GM23338 (cell line): ENCODE measurements at regions not wholly inside any gene's neighbourhood (a gene's known extent, or its start where the extent isn't known, plus 50 kb on each side); places are given as distances from the start of the nearest gene placed in this dataset.

ENCODE experiments used
- ATAC-seq: fragments of 200-7000 bp; cut with Tn5 transposase; 3 replicates; pipeline ENCODE4 v1.9.1; 2020
- DNase-seq: peaks from one replicate; pipeline ENCODE4 v3.0.0-alpha.2; 2015; ENCODE audit warnings: low spot score
- H2AFZ ChIP-seq: fragments of 200-600 bp; sonication (generic); 2 replicates; pipeline ENCODE4 v1.8.0; 2016; ENCODE audit warnings: antibody characterized with exemption, mild to moderate bottlenecking, moderate library complexity
- H3F3A ChIP-seq: fragments of 200-600 bp; sonication (generic); replicated peaks from 2 replicates; pipeline ENCODE4 v1.8.0; 2017; ENCODE audit warnings: antibody characterized with exemption, mixed run types, low read depth
- H3K27ac ChIP-seq: fragments of 200-600 bp; sonication (generic); 2 replicates; pipeline ENCODE4 v1.6.1; 2016; ENCODE audit warnings: low read depth
- H3K27me3 ChIP-seq: fragments of 200-600 bp; sonication (generic); 2 replicates; pipeline ENCODE4 v1.8.0; 2016; ENCODE audit warnings: mild to moderate bottlenecking, mixed run types, moderate library complexity; ENCODE audit not compliant: insufficient read depth
- H3K36me3 ChIP-seq: fragments of 200-600 bp; sonication (generic); 2 replicates; pipeline ENCODE4 v1.8.0; 2016; ENCODE audit warnings: mild to moderate bottlenecking; ENCODE audit not compliant: insufficient read depth
- H3K4me1 ChIP-seq: fragments of 200-600 bp; sonication (generic); 2 replicates; pipeline ENCODE4 v1.8.0; 2016; ENCODE audit warnings: mild to moderate bottlenecking, moderate library complexity; ENCODE audit not compliant: insufficient read depth
- H3K4me2 ChIP-seq: fragments of 200-600 bp; sonication (generic); 2 replicates; pipeline ENCODE4 v1.7.1; 2017; ENCODE audit warnings: mixed run types
- H3K4me3 ChIP-seq: fragments of 200-600 bp; sonication (generic); 2 replicates; pipeline ENCODE4 v1.6.1; 2016; ENCODE audit warnings: mixed run types
- H3K79me2 ChIP-seq: fragments of 200-600 bp; sonication (generic); replicated peaks from 2 replicates; pipeline ENCODE4 v1.8.0; 2017; ENCODE audit warnings: mild to moderate bottlenecking; ENCODE audit not compliant: insufficient read depth
- H3K9me2 ChIP-seq: fragments of 200-600 bp; sonication (generic); 2 replicates; pipeline ENCODE4 v1.8.0; 2017; ENCODE audit not compliant: insufficient read depth
- H4K20me1 ChIP-seq: fragments of 200-600 bp; sonication (generic); replicated peaks from 2 replicates; pipeline ENCODE4 v1.8.0; 2017; ENCODE audit warnings: mild to moderate bottlenecking; ENCODE audit not compliant: insufficient read depth
- H3K27ac Mint-ChIP-seq: 2 replicates; pipeline ENCODE4 v1.8.0; 2020; ENCODE audit warnings: inconsistent platforms, mild to moderate bottlenecking, moderate library complexity, mixed read lengths
- H3K27me3 Mint-ChIP-seq: 3 replicates; pipeline ENCODE4 v1.8.0; 2022; ENCODE audit warnings: low read depth, mild to moderate bottlenecking, moderate library complexity, mixed read lengths, inconsistent platforms; ENCODE audit not compliant: insufficient read depth, poor library complexity
- H3K36me3 Mint-ChIP-seq: 3 replicates; pipeline ENCODE4 v1.8.0; 2021; ENCODE audit warnings: low read depth, mild to moderate bottlenecking, inconsistent platforms, moderate library complexity, mixed read lengths
- H3K4me1 Mint-ChIP-seq: 3 replicates; pipeline ENCODE4 v1.8.0; 2020; ENCODE audit warnings: mild to moderate bottlenecking, inconsistent platforms, mixed read lengths
- H3K4me3 Mint-ChIP-seq: 3 replicates; pipeline ENCODE4 v1.8.0; 2021; ENCODE audit warnings: moderate library complexity, mild to moderate bottlenecking, inconsistent platforms, mixed read lengths
- H3K9me3 Mint-ChIP-seq: 3 replicates; pipeline ENCODE4 v1.8.0; 2020; ENCODE audit warnings: moderate library complexity, mild to moderate bottlenecking, inconsistent platforms, mixed read lengths
- CREB1 ChIP-seq: fragments of 250-450 bp; sonication (Bioruptor Pico); IDR thresholded peaks from 2 replicates; pipeline ENCODE4 v1.5.0; 2020; ENCODE audit warnings: low read depth, mild to moderate bottlenecking, moderate library complexity
- ETS1 ChIP-seq: IDR thresholded peaks from 2 replicates; pipeline ENCODE4 v1.6.1; 2016; ENCODE audit warnings: antibody characterized with exemption
- EZH2phosphoT487 ChIP-seq: fragments of 200-600 bp; sonication (generic); IDR thresholded peaks from one replicate; pipeline ENCODE4 v1.8.1; 2018; ENCODE audit warnings: antibody characterized with exemption; ENCODE audit not compliant: unreplicated experiment
- JUNB ChIP-seq: IDR thresholded peaks from one replicate; pipeline ENCODE4 v1.6.1; 2016; ENCODE audit warnings: antibody characterized with exemption; ENCODE audit not compliant: unreplicated experiment
- NANOG ChIP-seq: IDR thresholded peaks from 2 replicates; pipeline ENCODE4 v1.6.1; 2016; ENCODE audit warnings: antibody characterized with exemption, borderline replicate concordance
- POLR2AphosphoS5 ChIP-seq: IDR thresholded peaks from 2 replicates; pipeline ENCODE4 v1.6.1; 2016; ENCODE audit warnings: antibody characterized with exemption, low read depth
- REST ChIP-seq: IDR thresholded peaks from one replicate; pipeline ENCODE4 v1.6.1; 2018; ENCODE audit warnings: antibody characterized with exemption; ENCODE audit not compliant: unreplicated experiment
- STAT1 ChIP-seq: IDR thresholded peaks from one replicate; pipeline ENCODE4 v1.6.1; 2016; ENCODE audit warnings: antibody characterized with exemption; ENCODE audit not compliant: unreplicated experiment
- ZNF114 ChIP-seq: fragments of 250-450 bp; sonication (Bioruptor Pico); IDR thresholded peaks from 2 replicates; pipeline ENCODE4 v1.5.0; 2020; ENCODE audit warnings: mild to moderate bottlenecking, moderate library complexity
- ZNF462 ChIP-seq: fragments of 250-450 bp; sonication (Bioruptor Pico); IDR thresholded peaks from 2 replicates; pipeline ENCODE4 v1.5.0; 2020; ENCODE audit warnings: mild to moderate bottlenecking, moderate library complexity

GRCh38 chr12:98354520-98355035, 160.8 kb upstream of the TMPO start (continued):
- TF ChIP-seq ZNF462 = no peak
- TF ChIP-seq NANOG = no peak
- TF ChIP-seq EZH2phosphoT487 = no peak
- no peak for TF ChIP-seq REST

- no peak overlapping the region for H3K27ac Mint-ChIP-seq
- no peaks in the 10 kb centered on the region for H3K79me2 ChIP-seq
- H3K36me3 ChIP-seq = no peaks in the 10 kb centered on the region
- ATAC-seq (no peak), DNase-seq (no peak)
- peaks cover 8% of the 10 kb centered on the region for H3K4me1 Mint-ChIP-seq
- TF ChIP-seq STAT1 = no peak
- TF ChIP-seq ETS1 = no peak
- TF ChIP-seq EZH2phosphoT487 = no peak
- no peak for TF ChIP-seq NANOG
- no peak for TF ChIP-seq JUNB
- no peak for TF ChIP-seq CREB1 (CRISPR knock-in tag)
- no peak for TF ChIP-seq ZNF114 (CRISPR knock-in tag)
- TF ChIP-seq POLR2AphosphoS5 = no peak
- TF ChIP-seq REST = no peak
- H3K4me3 Mint-ChIP-seq = no peak overlapping the region
- no peaks in the 10 kb centered on the region; the same call in 1 of the 2 replicates for H3K9me2 ChIP-seq
- no peak overlapping the region for H3K4me2 ChIP-seq
- no peaks in the 10 kb centered on the region for H3K27me3 ChIP-seq
- no peaks in the 10 kb centered on the region for H3K27me3 Mint-ChIP-seq
- H3K36me3 Mint-ChIP-seq = no peaks in the 10 kb centered on the region
- H2AFZ ChIP-seq = no peak overlapping the region
- H3F3A ChIP-seq = no peaks in the 10 kb centered on the region
- peaks cover 7% of the 10 kb centered on the region; the same call in 1 of the 2 replicates for H3K4me1 ChIP-seq
- no peaks in the 10 kb centered on the region for H3K9me3 Mint-ChIP-seq
- H4K20me1 ChIP-seq = no peaks in the 10 kb centered on the region
- H3K27ac ChIP-seq = no peak overlapping the region
- H3K4me3 ChIP-seq = no peak overlapping the region
These were observed 160.1 kb upstream of the TMPO start for GRCh38 chr12:98355322-98355721.
